Panc1 (cell line): ENCODE measurements at regions not wholly inside any gene's neighbourhood (a gene's known extent, or its start where the extent isn't known, plus 50 kb on each side); places are given as distances from the start of the nearest gene placed in this dataset.

Source experiments
- ATAC-seq: fragments of 200-7000 bp; cut with Tn5 transposase; 2 replicates; pipeline ENCODE4 v1.9.1; 2020; ENCODE audit warnings: mild to moderate bottlenecking, moderate library complexity
- BruUV-seq: library from RNA; stranded (reverse); fragments of 400-500 nt; replicated peaks from 2 replicates; lab custom pipeline; 2021; lab: Mats Ljungman, UMichigan
- CTCF ChIA-PET: fragments of 300-600 bp; sonication (Branson Sonifier 250); formaldehyde crosslinking; loops from one replicate; lab custom pipeline; 2022; ENCODE audit warnings: antibody characterized with exemption; lab: Charles Lee
- POLR2A ChIA-PET: fragments of 300-600 bp; sonication (Branson Sonifier 250); formaldehyde crosslinking; loops from one replicate; lab custom pipeline; 2022; ENCODE audit warnings: antibody characterized with exemption; lab: Charles Lee
- DNase-seq: peaks from one replicate; pipeline ENCODE4 v3.0.0-alpha.2; 2010; ENCODE audit warnings: low read depth, low spot score
- H3K27ac ChIP-seq: 2 replicates; pipeline ENCODE4 v1.5.1; 2011; ENCODE audit warnings: mild to moderate bottlenecking, low read length, inconsistent platforms
- H3K27me3 ChIP-seq: fragments of 200-500 bp; sonication (Bioruptor generic); 2 replicates; pipeline ENCODE4 v1.6.0; 2014; ENCODE audit warnings: low read length, inconsistent platforms; ENCODE audit not compliant: control insufficient read depth, insufficient read depth
- H3K36me3 ChIP-seq: fragments of 200-500 bp; sonication (Bioruptor generic); 2 replicates; pipeline ENCODE4 v1.5.1; 2014; ENCODE audit warnings: inconsistent platforms, mild to moderate bottlenecking, low read length, moderate library complexity; ENCODE audit not compliant: control insufficient read depth, insufficient read depth
- H3K4me1 ChIP-seq: 2 replicates; pipeline ENCODE4 v1.5.1; 2011; ENCODE audit warnings: inconsistent platforms, mild to moderate bottlenecking, low read length, moderate library complexity; ENCODE audit not compliant: control insufficient read depth, insufficient read depth
- H3K4me3 ChIP-seq, 2 experiments: 2 replicates each; pipeline ENCODE4 v1.5.1; 2011 to 2012; ENCODE audit warnings: low read depth in 2 of 2, low read length in 2 of 2, mild to moderate bottlenecking in 2 of 2, inconsistent platforms in 1 of 2, moderate library complexity in 1 of 2
- H3K9me3 ChIP-seq: fragments of 200-500 bp; sonication (Bioruptor generic); 2 replicates; pipeline ENCODE4 v1.5.1; 2014; ENCODE audit warnings: low read depth, mild to moderate bottlenecking, inconsistent platforms, low read length, moderate library complexity; ENCODE audit not compliant: control insufficient read depth, insufficient read depth
- POLR2AphosphoS5 ChIP-seq: IDR thresholded peaks from 2 replicates; pipeline ENCODE4 v1.6.1; 2012; ENCODE audit warnings: mild to moderate bottlenecking, low read depth, low read length, moderate library complexity
- SIN3A ChIP-seq: IDR thresholded peaks from 2 replicates; pipeline ENCODE4 v1.6.1; 2012; ENCODE audit warnings: low read depth, mild to moderate bottlenecking, low read length, moderate library complexity, borderline replicate concordance; ENCODE audit not compliant: insufficient read depth
- TCF7L2 ChIP-seq: IDR thresholded peaks from 2 replicates; pipeline ENCODE4 v1.6.1; 2011; ENCODE audit warnings: mild to moderate bottlenecking, low read depth, low read length, inconsistent platforms
- in situ Hi-C: cut with HindIII; loops from 2 replicates; pipeline ENCODE4 v1.10.0; 2016; ENCODE audit warnings: low sequenced_read_pairs, low pct_unique_long_range_greater_than_20kb
- intact Hi-C: fragments of 100-400 bp; cut with micrococcal nuclease; formaldehyde crosslinking; loops from one replicate; pipeline ENCODE4 v1.10.0; 2022; ENCODE audit not compliant: unreplicated experiment
- TF ChIP-seq, protein P1 (sequence below): fragments of 450-650 bp; IDR thresholded peaks from 2 replicates; pipeline ENCODE4 v1.5.1; 2017; ENCODE audit warnings: mild to moderate bottlenecking
- TF ChIP-seq, protein P2 (sequence below), 2 experiments: IDR thresholded peaks; 2 replicates each; pipeline ENCODE4 v1.6.1; 2011 to 2012; ENCODE audit warnings: low read depth in 2 of 2, control low read depth in 1 of 2, low read length in 1 of 2, mild to moderate bottlenecking in 1 of 2, moderate library complexity in 1 of 2; ENCODE audit not compliant: insufficient read depth in 1 of 2

DNA sequence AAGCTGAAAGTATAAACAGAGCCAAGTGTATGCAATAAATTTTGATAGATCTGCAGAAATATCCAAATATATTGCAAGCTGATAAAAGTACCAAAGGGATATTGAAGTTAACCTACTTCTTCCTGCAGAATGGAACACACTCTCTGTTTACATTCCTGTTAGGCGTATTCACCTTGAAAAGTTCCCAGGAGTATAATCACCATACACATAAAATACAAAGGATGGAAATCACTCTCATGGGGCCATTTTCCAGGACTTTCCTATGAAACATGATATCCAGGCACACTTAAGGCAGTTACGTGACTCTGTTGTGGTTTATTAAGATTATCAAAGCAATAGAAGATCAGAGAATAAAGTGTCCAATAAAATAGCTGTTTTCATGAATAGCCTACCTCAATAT, 1142.3 kb downstream of the NLGN4X start:
- CTCF ChIA-PET = no interaction called here
- in situ Hi-C loops = no loop called here

DNA sequence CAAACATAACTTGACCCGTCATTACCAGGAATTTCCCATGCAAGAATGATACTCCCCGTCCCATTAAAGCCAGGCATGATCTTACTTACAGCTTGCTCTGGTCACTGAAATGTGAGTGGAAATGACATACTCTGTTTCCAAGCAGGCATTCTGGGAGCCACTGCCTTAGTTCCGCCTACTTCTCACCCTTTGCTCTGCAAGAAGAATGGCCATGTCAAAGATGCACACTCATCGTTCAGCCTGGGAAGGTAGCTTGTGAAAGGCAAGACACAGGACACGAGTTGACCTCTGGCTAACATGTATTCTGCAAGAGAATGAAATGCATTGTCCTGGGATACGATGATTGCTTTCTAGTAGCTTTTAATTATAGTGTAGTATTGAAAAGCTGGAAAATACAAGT, 1144.4 kb downstream of the NLGN4X start:
- TF ChIP-seq SIN3A = no peak
- TF ChIP-seq, protein P1, sequence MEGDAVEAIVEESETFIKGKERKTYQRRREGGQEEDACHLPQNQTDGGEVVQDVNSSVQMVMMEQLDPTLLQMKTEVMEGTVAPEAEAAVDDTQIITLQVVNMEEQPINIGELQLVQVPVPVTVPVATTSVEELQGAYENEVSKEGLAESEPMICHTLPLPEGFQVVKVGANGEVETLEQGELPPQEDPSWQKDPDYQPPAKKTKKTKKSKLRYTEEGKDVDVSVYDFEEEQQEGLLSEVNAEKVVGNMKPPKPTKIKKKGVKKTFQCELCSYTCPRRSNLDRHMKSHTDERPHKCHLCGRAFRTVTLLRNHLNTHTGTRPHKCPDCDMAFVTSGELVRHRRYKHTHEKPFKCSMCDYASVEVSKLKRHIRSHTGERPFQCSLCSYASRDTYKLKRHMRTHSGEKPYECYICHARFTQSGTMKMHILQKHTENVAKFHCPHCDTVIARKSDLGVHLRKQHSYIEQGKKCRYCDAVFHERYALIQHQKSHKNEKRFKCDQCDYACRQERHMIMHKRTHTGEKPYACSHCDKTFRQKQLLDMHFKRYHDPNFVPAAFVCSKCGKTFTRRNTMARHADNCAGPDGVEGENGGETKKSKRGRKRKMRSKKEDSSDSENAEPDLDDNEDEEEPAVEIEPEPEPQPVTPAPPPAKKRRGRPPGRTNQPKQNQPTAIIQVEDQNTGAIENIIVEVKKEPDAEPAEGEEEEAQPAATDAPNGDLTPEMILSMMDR = no peak
- TF ChIP-seq TCF7L2 = no peak
- TF ChIP-seq, protein P2, sequence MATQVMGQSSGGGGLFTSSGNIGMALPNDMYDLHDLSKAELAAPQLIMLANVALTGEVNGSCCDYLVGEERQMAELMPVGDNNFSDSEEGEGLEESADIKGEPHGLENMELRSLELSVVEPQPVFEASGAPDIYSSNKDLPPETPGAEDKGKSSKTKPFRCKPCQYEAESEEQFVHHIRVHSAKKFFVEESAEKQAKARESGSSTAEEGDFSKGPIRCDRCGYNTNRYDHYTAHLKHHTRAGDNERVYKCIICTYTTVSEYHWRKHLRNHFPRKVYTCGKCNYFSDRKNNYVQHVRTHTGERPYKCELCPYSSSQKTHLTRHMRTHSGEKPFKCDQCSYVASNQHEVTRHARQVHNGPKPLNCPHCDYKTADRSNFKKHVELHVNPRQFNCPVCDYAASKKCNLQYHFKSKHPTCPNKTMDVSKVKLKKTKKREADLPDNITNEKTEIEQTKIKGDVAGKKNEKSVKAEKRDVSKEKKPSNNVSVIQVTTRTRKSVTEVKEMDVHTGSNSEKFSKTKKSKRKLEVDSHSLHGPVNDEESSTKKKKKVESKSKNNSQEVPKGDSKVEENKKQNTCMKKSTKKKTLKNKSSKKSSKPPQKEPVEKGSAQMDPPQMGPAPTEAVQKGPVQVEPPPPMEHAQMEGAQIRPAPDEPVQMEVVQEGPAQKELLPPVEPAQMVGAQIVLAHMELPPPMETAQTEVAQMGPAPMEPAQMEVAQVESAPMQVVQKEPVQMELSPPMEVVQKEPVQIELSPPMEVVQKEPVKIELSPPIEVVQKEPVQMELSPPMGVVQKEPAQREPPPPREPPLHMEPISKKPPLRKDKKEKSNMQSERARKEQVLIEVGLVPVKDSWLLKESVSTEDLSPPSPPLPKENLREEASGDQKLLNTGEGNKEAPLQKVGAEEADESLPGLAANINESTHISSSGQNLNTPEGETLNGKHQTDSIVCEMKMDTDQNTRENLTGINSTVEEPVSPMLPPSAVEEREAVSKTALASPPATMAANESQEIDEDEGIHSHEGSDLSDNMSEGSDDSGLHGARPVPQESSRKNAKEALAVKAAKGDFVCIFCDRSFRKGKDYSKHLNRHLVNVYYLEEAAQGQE (IDR thresholded peaks at IDR 0.05; ENCODE audit: insufficient read depth in 1 of 2, low read depth in 2 of 2, low read length in 1 of 2) = no peak
- no peak for TF ChIP-seq POLR2AphosphoS5
- ATAC-seq = no peak
- Histone ChIP-seq H3K4me3 (no peak overlapping the region), H3K27me3 (no peaks in the 10 kb centered on the region), H3K27ac (no peak overlapping the region), H3K36me3 (no peaks in the 10 kb centered on the region), H3K4me1 (no peaks in the 10 kb centered on the region), H3K9me3 (no peaks in the 10 kb centered on the region)
- intact Hi-C loops (no loop called here), in situ Hi-C loops (no loop called here)
- ChIA-PET CTCF (no interaction called here), POLR2A (no interaction called here)
- no peak for DNase-seq
- BruUV-seq = no TSS peak

More for the DNA sequence above, 1142.3 kb downstream of the NLGN4X start:
- ATAC-seq (no peak), DNase-seq (no peak)
- BruUV-seq = no TSS peak
- no peak overlapping the region for H3K4me3 ChIP-seq
- intact Hi-C loops = no loop called here
- H3K27ac ChIP-seq = no peak overlapping the region
- H3K27me3 ChIP-seq = no peaks in the 10 kb centered on the region
- TF ChIP-seq SIN3A (no peak), TCF7L2 (no peak), POLR2AphosphoS5 (no peak)
- TF ChIP-seq, protein P2 (IDR thresholded peaks at IDR 0.05; ENCODE audit: insufficient read depth in 1 of 2, low read depth in 2 of 2, low read length in 1 of 2) = no peak
- TF ChIP-seq, protein P1 = no peak
- POLR2A ChIA-PET = no interaction called here
- H3K36me3 ChIP-seq = no peaks in the 10 kb centered on the region
- no peaks in the 10 kb centered on the region for H3K4me1 ChIP-seq
- no peaks in the 10 kb centered on the region for H3K9me3 ChIP-seq
